GM18505 (cell line): ENCODE measurements at regions not wholly inside any gene's neighbourhood (a gene's known extent, or its start where the extent isn't known, plus 50 kb on each side); places are given as distances from the start of the nearest gene placed in this dataset.

Experiments
- ATAC-seq: cut with Tn5 transposase; IDR thresholded peaks from one replicate; pipeline ENCODE4 v1.9.1; 2021; ENCODE audit not compliant: unreplicated experiment
- POLR2A ChIP-seq: IDR thresholded peaks from 4 replicates; pipeline ENCODE4 v1.6.1; 2011; ENCODE audit warnings: borderline replicate concordance; ENCODE audit not compliant: insufficient read depth, insufficient read length; ENCODE audit errors: extremely low read depth

GRCh38 chr18:78589916-78590437 lies 389.6 kb upstream of the SALL3 start:
- no peak for ATAC-seq
- no peak for TF ChIP-seq POLR2A

DNA sequence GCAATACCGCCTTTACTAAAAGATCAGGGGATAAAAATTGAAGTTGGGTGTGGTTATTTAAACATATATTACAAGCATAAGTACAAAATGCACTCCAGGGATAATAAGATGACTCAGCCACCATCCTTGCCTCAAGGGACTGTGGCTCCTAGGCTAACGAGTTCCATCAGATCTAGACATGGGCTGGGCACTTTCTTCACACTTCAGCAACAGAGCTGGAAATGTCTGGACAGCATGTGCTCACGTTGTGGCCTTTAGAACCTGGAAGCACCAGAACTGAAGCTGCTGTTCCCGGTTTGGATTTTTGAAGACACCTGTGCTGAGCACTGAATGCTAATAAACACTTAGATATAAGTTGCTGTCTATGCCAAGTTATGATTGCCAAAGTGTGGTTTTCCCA lies 384.2 kb upstream of the SALL3 start:
- TF ChIP-seq POLR2A: no peak
- ATAC-seq: no peak

DNA sequence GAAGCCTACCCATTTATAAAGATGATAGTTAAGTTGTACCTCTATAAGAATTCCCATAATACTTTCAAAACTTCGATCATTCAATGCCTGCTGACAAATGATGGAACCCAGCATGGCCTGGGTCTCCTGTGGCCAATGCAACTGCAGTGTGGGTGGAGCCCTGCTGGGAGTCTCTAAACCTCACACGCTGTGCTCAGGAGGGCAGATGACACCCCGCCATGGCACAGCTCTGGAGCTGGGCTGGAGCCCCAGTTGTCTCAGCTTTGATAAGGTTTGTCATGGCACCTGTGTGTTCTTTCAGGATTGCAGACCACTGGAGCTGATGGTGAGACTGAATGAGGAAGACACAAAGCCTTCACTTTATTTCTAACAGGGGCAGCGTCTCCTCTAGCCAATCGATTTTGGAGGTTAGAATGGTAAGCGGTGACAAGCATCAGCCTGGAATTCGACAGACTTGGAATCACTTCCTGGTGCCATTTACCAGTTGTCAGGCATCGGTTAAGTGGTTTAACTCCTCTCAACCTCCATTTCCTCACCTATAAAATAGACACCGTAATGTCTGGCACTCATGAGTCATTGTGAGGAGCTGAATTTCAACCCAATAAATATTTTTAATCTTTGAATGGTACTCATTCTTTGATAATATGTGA lies 383.6 kb upstream of the SALL3 start:
- no peak for ATAC-seq
- TF ChIP-seq POLR2A: no peak

DNA sequence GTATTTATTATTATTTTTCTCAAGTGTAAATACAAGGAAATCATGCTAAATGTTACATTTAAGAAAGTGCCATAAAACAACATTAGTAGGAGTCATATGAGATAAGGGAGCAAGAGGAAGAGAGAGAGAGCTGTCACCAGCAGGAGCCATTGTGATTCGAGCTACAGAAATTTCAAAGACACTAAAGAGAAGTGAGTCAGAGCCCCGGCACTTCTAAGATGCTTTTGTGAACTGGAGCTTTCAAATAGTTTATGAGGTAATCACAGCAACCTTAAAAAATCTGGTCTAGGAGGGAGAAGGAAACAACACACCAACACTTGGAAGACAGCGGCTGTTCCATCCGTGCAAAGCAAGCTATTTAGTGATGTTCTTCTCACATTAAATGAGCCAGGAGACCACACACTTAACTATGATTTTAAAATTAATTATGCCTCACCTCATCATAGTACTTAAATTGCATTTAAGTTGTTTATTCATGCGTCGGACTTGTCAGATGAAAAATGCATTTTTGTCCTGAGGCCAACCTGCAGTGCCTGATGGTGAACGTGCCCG lies 382.7 kb upstream of the SALL3 start:
- TF ChIP-seq POLR2A: no peak

DNA sequence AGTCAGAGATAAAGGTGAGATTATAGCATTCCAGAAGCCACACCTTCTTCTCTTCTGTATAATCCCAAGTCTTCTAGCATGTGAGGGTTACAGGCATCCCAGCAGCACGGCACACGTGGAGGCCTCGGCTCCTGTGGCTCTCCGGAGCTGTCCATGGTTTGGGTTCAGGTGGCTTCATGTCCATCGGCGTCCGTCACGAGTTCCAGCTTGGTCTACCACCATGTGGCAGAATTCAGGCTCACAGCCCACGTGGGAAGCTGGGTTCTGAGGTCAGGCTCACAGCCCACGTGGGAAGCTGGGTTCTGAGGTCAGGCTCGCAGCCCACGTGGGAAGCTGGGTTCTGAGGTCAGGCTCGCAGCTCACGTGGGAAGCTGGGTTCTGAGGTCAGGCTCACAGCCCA lies 378.3 kb upstream of the SALL3 start:
- no peak for TF ChIP-seq POLR2A
- ATAC-seq: no peak

More for the DNA sequence above, 382.7 kb upstream of the SALL3 start:
- no peak for ATAC-seq

DNA sequence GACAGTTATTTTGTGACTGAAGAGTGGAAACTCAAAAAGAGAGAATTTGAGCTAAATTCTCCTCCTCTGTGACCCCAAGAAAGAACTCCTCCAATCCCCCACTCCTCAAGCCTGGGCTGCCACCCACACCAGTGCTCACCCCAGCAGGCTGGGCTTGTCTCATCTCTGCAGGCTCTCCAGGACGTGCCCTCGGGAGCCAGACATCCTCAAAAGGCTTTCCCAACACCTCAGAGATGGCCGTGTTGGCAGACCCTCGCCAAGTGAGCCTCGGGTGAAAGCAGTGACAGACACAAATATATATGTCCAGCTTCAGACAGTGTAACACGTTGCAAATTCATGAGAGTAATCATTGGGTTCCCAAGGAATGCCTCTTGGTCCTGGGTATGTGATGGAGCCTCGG lies 377.7 kb upstream of the SALL3 start:
- ATAC-seq: no peak
- TF ChIP-seq POLR2A: no peak

DNA sequence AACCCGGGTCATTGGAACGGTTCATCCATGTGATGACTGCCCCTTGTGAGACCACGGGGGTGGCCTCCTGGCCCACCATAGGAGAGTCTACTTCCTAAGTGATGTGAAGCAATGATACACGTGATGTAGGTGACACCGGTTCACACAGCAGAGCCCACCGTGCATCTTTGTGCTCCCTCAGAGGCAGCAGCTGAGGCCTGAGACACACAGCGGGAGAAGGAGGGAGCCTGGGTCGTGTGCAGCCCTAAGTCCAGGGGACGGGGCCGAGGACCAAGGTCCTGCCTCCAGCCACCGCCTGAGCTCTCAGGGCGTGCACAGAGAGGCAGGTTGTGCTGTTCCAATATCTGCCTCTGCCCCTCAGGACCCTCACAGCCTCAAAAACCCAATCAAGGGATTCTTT lies 377.2 kb upstream of the SALL3 start:
- no peak for TF ChIP-seq POLR2A

GRCh38 chr18:78603102-78603983 lies 376.3 kb upstream of the SALL3 start:
- no peak for ATAC-seq
- TF ChIP-seq POLR2A: no peak

More for the DNA sequence above, 377.2 kb upstream of the SALL3 start:
- ATAC-seq: no peak

GRCh38 chr18:78605255-78605654 lies 374.4 kb upstream of the SALL3 start:
- TF ChIP-seq POLR2A: no peak
- no peak for ATAC-seq

GRCh38 chr18:78607221-78607620 lies 372.4 kb upstream of the SALL3 start:
- no peak for ATAC-seq
- no peak for TF ChIP-seq POLR2A

GRCh38 chr18:78607784-78608183 lies 371.8 kb upstream of the SALL3 start:
- no peak for ATAC-seq
- TF ChIP-seq POLR2A: no peak

GRCh38 chr18:78610179-78610578 lies 369.4 kb upstream of the SALL3 start:
- ATAC-seq: no peak
- TF ChIP-seq POLR2A: no peak

- no peak for TF ChIP-seq POLR2A
- ATAC-seq: no peak
These were observed 368.3 kb upstream of the SALL3 start for GRCh38 chr18:78611201-78611800.
